Neutrophil (primary cell): ENCODE measurements at regions not wholly inside any gene's neighbourhood (a gene's known extent, or its start where the extent isn't known, plus 50 kb on each side); places are given as distances from the start of the nearest gene placed in this dataset.
"Not testable (repeated sequence)": the region's sequence is repeated elsewhere in the genome, so short reads cannot be mapped to it uniquely, and the experiment has no call there.

ENCODE experiments used
- H3K27ac ChIP-seq: fragments of 200-600 bp; sonication (generic); 2 replicates; pipeline ENCODE4 v1.5.1; 2016; ENCODE audit warnings: mild to moderate bottlenecking, moderate library complexity
- H3K27me3 ChIP-seq: fragments of 200-600 bp; sonication (generic); 2 replicates; pipeline ENCODE4 v1.6.0; 2016; ENCODE audit warnings: mild to moderate bottlenecking
- H3K36me3 ChIP-seq: fragments of 200-600 bp; sonication (generic); 2 replicates; pipeline ENCODE4 v1.5.1; 2017
- H3K4me1 ChIP-seq, 2 experiments: fragments of 200-600 bp in 1 of 2; sonication (generic) in 1 of 2; 1 replicate in 1 of 2; 2 replicates in 1 of 2; pipeline versions ENCODE4 v1.5.1 to v1.6.1; 2013 to 2016; ENCODE audit warnings: low read depth in 1 of 2, low read length in 1 of 2, mild to moderate bottlenecking in 1 of 2, moderate library complexity in 1 of 2; ENCODE audit not compliant: control insufficient read depth in 1 of 2, insufficient read depth in 1 of 2
- H3K4me3 ChIP-seq, 2 experiments: fragments of 200-600 bp in 1 of 2; sonication (generic) in 1 of 2; 1 replicate in 1 of 2; 2 replicates in 1 of 2; pipeline ENCODE4 v1.5.1; 2013 to 2016; ENCODE audit warnings: low read depth in 1 of 2, low read length in 1 of 2, mild to moderate bottlenecking in 1 of 2, moderate library complexity in 1 of 2
- H3K9me3 ChIP-seq: fragments of 200-600 bp; sonication (generic); 2 replicates; pipeline ENCODE4 v1.5.1; 2016
- TF ChIP-seq, protein P1 (sequence below): fragments of 200-600 bp; sonication (generic); IDR thresholded peaks from 2 replicates; pipeline ENCODE4 v1.5.1; 2016; ENCODE audit warnings: antibody characterized with exemption

DNA sequence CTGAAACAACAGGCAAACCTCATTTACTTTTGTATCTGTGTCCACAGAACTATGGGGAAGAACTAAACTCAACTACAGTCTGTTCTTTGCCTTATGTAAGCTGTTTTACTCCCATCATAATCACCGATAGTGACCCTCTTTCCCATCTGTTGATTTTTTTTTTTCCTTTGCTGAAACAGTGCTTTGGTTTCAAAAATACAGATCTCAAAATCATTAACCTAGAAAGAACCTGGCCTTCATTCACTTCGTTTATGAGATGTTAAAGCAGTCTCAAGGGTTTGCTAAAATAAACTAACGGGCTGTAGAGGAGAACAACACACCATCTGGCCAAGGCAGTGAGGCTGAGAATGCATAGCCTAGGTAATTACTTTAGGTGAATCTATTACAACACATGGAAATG, 706.6 kb upstream of the ZNF608 start:
- no peaks in the 10 kb centered on the region for H3K36me3 ChIP-seq
- H3K27me3 ChIP-seq, result no peaks in the 10 kb centered on the region
- no peak overlapping the region for H3K27ac ChIP-seq
- H3K4me1 ChIP-seq, result no peaks in the 10 kb centered on the region
- no peak overlapping the region for H3K4me3 ChIP-seq
- H3K9me3 ChIP-seq, result no peaks in the 10 kb centered on the region
- TF ChIP-seq, protein P1, sequence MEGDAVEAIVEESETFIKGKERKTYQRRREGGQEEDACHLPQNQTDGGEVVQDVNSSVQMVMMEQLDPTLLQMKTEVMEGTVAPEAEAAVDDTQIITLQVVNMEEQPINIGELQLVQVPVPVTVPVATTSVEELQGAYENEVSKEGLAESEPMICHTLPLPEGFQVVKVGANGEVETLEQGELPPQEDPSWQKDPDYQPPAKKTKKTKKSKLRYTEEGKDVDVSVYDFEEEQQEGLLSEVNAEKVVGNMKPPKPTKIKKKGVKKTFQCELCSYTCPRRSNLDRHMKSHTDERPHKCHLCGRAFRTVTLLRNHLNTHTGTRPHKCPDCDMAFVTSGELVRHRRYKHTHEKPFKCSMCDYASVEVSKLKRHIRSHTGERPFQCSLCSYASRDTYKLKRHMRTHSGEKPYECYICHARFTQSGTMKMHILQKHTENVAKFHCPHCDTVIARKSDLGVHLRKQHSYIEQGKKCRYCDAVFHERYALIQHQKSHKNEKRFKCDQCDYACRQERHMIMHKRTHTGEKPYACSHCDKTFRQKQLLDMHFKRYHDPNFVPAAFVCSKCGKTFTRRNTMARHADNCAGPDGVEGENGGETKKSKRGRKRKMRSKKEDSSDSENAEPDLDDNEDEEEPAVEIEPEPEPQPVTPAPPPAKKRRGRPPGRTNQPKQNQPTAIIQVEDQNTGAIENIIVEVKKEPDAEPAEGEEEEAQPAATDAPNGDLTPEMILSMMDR, result no peak

DNA sequence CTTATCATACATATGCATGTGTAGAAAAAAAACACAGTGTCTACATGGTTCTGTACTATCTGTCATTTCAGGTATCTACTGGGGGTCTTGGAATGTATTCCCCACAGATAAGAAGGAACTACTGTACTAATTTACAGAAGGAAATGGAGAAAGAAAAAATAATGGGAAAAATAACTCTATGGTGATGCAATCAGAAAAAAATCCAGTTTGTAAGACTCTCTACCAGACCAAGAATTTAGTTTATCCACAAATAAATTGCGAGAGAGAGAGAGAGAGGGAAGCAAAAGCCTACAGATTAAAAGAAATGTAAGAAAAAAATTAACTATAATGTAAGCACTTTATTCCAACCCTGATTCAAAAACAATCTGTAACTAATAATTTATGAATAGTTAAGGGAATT, 708.6 kb upstream of the ZNF608 start:
- H3K27ac ChIP-seq, result no peak overlapping the region
- TF ChIP-seq, protein P1, result no peak
- no peaks in the 10 kb centered on the region for H3K27me3 ChIP-seq
- no peaks in the 10 kb centered on the region for H3K9me3 ChIP-seq
- no peaks in the 10 kb centered on the region for H3K4me1 ChIP-seq
- no peak overlapping the region for H3K4me3 ChIP-seq
- no peaks in the 10 kb centered on the region for H3K36me3 ChIP-seq

DNA sequence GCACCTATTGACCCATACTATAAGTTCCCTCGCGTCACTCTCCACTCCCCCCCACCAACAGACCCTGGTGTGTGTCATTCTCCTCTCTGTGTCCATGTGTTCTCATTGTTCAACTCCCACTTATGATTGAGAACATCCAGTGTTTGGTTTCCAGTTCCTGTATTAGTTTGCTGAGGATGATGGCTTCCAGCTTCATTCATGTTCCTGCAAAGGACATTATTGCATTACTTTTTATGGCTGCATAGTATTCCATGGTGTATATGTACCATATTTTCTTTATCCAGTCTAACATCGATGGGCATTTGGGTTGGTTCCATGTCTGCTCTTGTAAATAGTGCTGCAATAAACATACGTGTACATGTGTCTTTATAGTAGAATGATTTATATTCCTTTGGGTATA, 709.6 kb upstream of the ZNF608 start:
- not testable (repeated sequence) for H3K27ac ChIP-seq, H3K4me3 ChIP-seq, H3K27me3 ChIP-seq, H3K4me1 ChIP-seq, H3K9me3 ChIP-seq, H3K36me3 ChIP-seq

DNA sequence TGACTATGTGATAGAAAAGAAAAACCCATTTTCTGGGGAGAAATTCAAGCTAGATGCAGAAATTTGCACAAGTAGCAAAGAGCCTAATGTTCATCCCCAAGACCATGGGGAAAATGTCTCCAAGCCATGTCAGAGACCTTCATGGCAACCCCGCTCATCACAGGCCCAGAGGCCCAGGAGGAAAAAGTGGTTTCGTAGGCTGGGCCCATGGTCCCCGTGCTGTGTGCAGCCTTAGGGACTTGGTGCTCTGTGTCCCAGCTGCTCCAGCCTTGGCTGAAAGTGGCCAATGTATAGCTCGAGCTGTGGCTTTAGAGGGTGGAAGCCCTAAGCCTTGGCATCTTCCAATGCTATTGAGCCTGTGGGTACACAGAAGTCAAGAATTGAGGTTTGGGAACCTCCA, 711.2 kb upstream of the ZNF608 start:
- Histone ChIP-seq H3K9me3 (no peaks in the 10 kb centered on the region), H3K4me1 (no peaks in the 10 kb centered on the region), H3K27me3 (no peaks in the 10 kb centered on the region), H3K4me3 (no peak overlapping the region), H3K36me3 (no peaks in the 10 kb centered on the region), H3K27ac (no peak overlapping the region)
- TF ChIP-seq, protein P1, result no peak

DNA sequence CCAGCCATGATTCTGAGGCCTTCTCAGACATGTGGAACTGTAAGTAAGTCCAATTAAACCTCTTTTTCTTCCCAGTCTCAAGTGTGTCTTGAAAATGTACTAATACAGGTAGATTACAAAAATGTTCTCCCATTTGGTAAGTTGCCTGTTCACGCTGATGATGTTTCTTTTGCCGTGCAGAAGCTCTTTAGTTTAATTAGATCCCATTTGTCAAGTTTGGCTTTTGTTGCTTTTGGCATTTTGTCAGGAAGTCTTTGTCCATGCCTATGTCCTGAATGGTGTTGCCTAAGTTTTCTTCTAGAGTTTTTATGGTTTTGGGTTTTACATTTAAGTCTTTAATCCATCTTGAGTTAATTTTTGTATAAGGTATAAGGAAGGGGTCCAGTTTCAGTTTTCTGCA, 712.5 kb upstream of the ZNF608 start:
- not testable (repeated sequence) for H3K27me3 ChIP-seq, H3K9me3 ChIP-seq, H3K36me3 ChIP-seq, H3K4me3 ChIP-seq, H3K27ac ChIP-seq, H3K4me1 ChIP-seq

DNA sequence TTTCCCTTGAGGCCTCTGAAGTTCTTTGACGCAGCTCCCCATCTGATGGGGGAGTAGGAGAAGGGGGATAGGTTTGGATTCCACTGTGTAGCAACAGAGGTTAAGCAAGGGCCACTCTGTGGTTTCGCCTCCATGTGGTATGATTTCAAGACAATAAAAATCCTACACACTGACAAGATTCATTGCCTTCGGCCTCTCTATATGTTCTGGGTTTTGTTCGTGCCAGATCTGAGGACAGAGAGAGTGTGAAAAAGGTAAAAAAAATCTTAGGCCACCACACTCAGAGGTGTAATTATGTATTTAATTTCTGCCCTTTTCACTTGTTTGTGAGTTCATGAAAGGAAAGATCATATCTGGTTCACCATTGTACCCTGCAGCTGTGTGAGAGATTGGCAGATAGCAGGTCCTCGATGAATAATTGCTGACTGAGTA, 715.2 kb upstream of the ZNF608 start:
- Histone ChIP-seq H3K36me3 (no peaks in the 10 kb centered on the region), H3K9me3 (no peaks in the 10 kb centered on the region), H3K27ac (no peak overlapping the region), H3K27me3 (no peaks in the 10 kb centered on the region), H3K4me1 (no peaks in the 10 kb centered on the region), H3K4me3 (no peak overlapping the region)
- TF ChIP-seq, protein P1, result no peak

DNA sequence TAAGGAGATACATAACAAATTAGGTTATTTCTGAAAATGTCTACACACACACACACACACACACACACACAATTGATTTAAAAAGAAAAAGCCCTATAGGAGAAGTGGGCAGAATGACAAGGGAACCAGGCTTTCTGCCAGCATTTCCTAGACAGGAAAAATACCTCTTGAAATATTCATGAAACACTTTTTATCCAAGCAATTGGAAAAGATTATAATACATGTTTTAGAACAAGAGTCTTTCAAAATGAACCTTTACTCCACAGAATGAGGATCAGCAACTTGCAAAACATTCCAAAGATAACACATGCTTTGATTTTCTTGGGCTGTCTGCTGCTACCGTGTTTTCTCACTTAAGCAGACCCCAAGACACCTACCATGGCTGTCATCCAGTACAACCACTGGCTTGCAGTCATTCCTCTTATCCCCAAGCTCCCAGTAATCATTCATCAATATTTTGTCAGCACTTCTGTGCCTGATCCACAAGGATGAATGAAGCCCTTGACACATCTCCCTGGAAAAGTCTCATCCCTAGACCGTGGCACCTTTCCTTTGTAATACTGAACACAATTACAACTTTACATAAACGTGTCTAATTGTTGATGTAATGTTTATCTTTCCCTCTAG, 717.1 kb upstream of the ZNF608 start:
- TF ChIP-seq, protein P1, result no peak

More for the DNA sequence above, 717.1 kb upstream of the ZNF608 start:
- no peak overlapping the region for H3K4me3 ChIP-seq
- H3K9me3 ChIP-seq, result no peaks in the 10 kb centered on the region
- H3K27me3 ChIP-seq, result no peaks in the 10 kb centered on the region
- H3K4me1 ChIP-seq, result no peaks in the 10 kb centered on the region
- H3K36me3 ChIP-seq, result no peaks in the 10 kb centered on the region
- no peak overlapping the region for H3K27ac ChIP-seq
